ENCODE measurements at regions not wholly inside any gene's neighbourhood (a gene's known extent, or its start where the extent isn't known, plus 50 kb on each side); places are given as distances from the start of the nearest gene placed in this dataset.

- no peak for DNase-seq
Observed at GRCh38 chr5:79868163-79868670, 122.8 kb downstream of the MTX3 start.

GRCh38 chr5:79865579-79865978, 125.5 kb downstream of the MTX3 start:
- DNase-seq: no peak

GRCh38 chr5:79864364-79864763, 126.7 kb downstream of the MTX3 start:
- no peak for DNase-seq

- no peak for DNase-seq
Observed at GRCh38 chr5:79859588-79859987, 131.5 kb downstream of the MTX3 start.

- no peak for DNase-seq
Observed at GRCh38 chr5:79858410-79858723, 132.7 kb downstream of the MTX3 start.

GRCh38 chr5:79857714-79858409, 133.2 kb downstream of the MTX3 start:
- peak; percentile 29 to 80 for DNase-seq

- no peak for DNase-seq
Observed at GRCh38 chr5:79856456-79857055, 134.5 kb downstream of the MTX3 start.

- no peak for DNase-seq
Observed at GRCh38 chr5:79853676-79854418, 137.2 kb downstream of the MTX3 start.

GRCh38 chr5:79853028-79853427, 138.0 kb downstream of the MTX3 start:
- DNase-seq: no peak

GRCh38 chr5:79851391-79851863, 139.6 kb downstream of the MTX3 start:
- no peak for DNase-seq

- no peak for DNase-seq
Observed at GRCh38 chr5:79850941-79851340, 140.1 kb downstream of the MTX3 start.

GRCh38 chr5:79850316-79850822, 140.7 kb downstream of the MTX3 start:
- DNase-seq: no peak

- DNase-seq: no peak
Observed at GRCh38 chr5:79849486-79850315, 141.4 kb downstream of the MTX3 start.

All from NCI-H446 (cell line).